HepG2 (cell line): ENCODE measurements at regions not wholly inside any gene's neighbourhood (a gene's known extent, or its start where the extent isn't known, plus 50 kb on each side); places are given as distances from the start of the nearest gene placed in this dataset.

Source experiments
- ATAC-seq: fragments of 200-7000 bp; cut with Tn5 transposase; 3 replicates; pipeline ENCODE4 v1.9.1; 2020; ENCODE audit warnings: mild to moderate bottlenecking, moderate library complexity
- BruUV-seq: library from RNA; stranded (reverse); fragments of 400-500 nt; replicated peaks from 2 replicates; lab custom pipeline; 2021; lab: Mats Ljungman, UMichigan
- CTCF ChIA-PET: fragments of 300-600 bp; formaldehyde crosslinking; extraction: SDS; loops from one replicate; lab custom pipeline; 2021; ENCODE audit warnings: low total read pairs, inconsistent platforms, low intra/inter-chr PET ratio; lab: Yijun Ruan, JAX
- POLR2A ChIA-PET: fragments of 350-600 bp; sonication (Branson Sonifier 250); formaldehyde crosslinking; loops from one replicate; lab custom pipeline; 2020; ENCODE audit warnings: antibody characterized with exemption, inconsistent platforms; lab: Yijun Ruan, JAX
- DNase-seq: peaks from one replicate; pipeline ENCODE4 v3.0.0-alpha.2; 2015; ENCODE audit warnings: low spot score
- FAIRE-seq: peaks from 3 replicates; lab custom pipeline; 2011; peaks lifted over from hg19 to GRCh38; lab: Jason Lieb, UNC
- H2AFZ ChIP-seq: one replicate; pipeline ENCODE4 v1.6.1; 2011; ENCODE audit warnings: low read length, inconsistent platforms
- H3K27ac ChIP-seq: fragments of 300-600 bp; 3 replicates; pipeline ENCODE4 v1.8.0; 2011; ENCODE audit warnings: mixed run types, mild to moderate bottlenecking, mixed read lengths, low read length, inconsistent platforms; ENCODE audit not compliant: insufficient read depth; ENCODE audit errors: extremely low read length
- H3K27me3 ChIP-seq, 2 experiments: fragments of 200-600 bp in 1 of 2; 2 replicates in 1 of 2; 3 replicates in 1 of 2; pipeline versions ENCODE4 v1.6.0 to v1.8.0; 2011; ENCODE audit warnings: low read length in 2 of 2, mild to moderate bottlenecking in 2 of 2, moderate library complexity in 2 of 2, inconsistent platforms in 1 of 2; ENCODE audit not compliant: insufficient read depth in 2 of 2, control insufficient read depth in 1 of 2
- H3K36me3 ChIP-seq, 2 experiments: fragments of 200-600 bp in 1 of 2; replicated peaks in 1 of 2; 2 replicates in 1 of 2; 3 replicates in 1 of 2; pipeline versions ENCODE4 v1.5.1 to v1.8.0; 2011; ENCODE audit warnings: low read length in 2 of 2, inconsistent platforms in 1 of 2; ENCODE audit not compliant: insufficient read depth in 2 of 2, control insufficient read depth in 1 of 2
- H3K4me1 ChIP-seq: 2 replicates; pipeline ENCODE4 v1.5.1; 2012; ENCODE audit warnings: low read length, inconsistent platforms; ENCODE audit not compliant: insufficient read depth
- H3K4me2 ChIP-seq: 2 replicates; pipeline ENCODE4 v1.6.0; 2011; ENCODE audit warnings: low read depth, low read length, inconsistent platforms
- H3K4me3 ChIP-seq, 3 experiments: fragments of 200-600 bp in 1 of 3; sonication (generic), shearing (Covaris generic) in 1 of 3; replicated peaks in 1 of 3; 2 replicates each; pipeline ENCODE4 v1.5.1; 2011 to 2016; ENCODE audit warnings: low read length in 3 of 3, inconsistent platforms in 2 of 3, low read depth in 2 of 3, mild to moderate bottlenecking in 2 of 3, control low read depth in 1 of 3, mixed read lengths in 1 of 3; ENCODE audit not compliant: insufficient read depth in 1 of 3
- H3K79me2 ChIP-seq: one replicate; pipeline ENCODE4 v1.6.1; 2011; ENCODE audit warnings: low read length, inconsistent platforms; ENCODE audit not compliant: insufficient read depth
- H3K9ac ChIP-seq: 2 replicates; pipeline ENCODE4 v1.6.0; 2011; ENCODE audit warnings: mild to moderate bottlenecking, low read depth, low read length, inconsistent platforms; ENCODE audit not compliant: insufficient read depth
- H3K9me3 ChIP-seq: 2 replicates; pipeline ENCODE4 v1.5.1; 2012; ENCODE audit warnings: mild to moderate bottlenecking, low read length
- H4K20me1 ChIP-seq: 2 replicates; pipeline ENCODE4 v1.6.0; 2011; ENCODE audit warnings: inconsistent platforms, mild to moderate bottlenecking, low read length, moderate library complexity; ENCODE audit not compliant: insufficient read depth
- CEBPB ChIP-seq: IDR thresholded peaks from 2 replicates; pipeline ENCODE4 v1.6.1; 2011; ENCODE audit warnings: low read depth, low read length, improper control_type of control experiment, borderline replicate concordance
- EP300 ChIP-seq, 3 experiments: sonication (generic) in 1 of 3; formaldehyde crosslinking in 1 of 3; IDR thresholded peaks; 2 replicates each; pipeline versions ENCODE4 v1.5.1 to v1.6.1; 2011 to 2020; ENCODE audit warnings: low read depth in 2 of 3, low read length in 2 of 3, borderline replicate concordance in 1 of 3, improper control_type of control experiment in 1 of 3, mild to moderate bottlenecking in 1 of 3, missing genetic modification reagents in 1 of 3, moderate library complexity in 1 of 3
- HNF4G ChIP-seq, 2 experiments: sonication (generic) in 1 of 2; formaldehyde crosslinking in 1 of 2; IDR thresholded peaks; 2 replicates each; pipeline versions ENCODE4 v1.4.0 to v1.6.1; 2011 to 2020; ENCODE audit warnings: borderline replicate concordance in 2 of 2, low read depth in 2 of 2, mild to moderate bottlenecking in 2 of 2, low read length in 1 of 2, missing genetic modification reagents in 1 of 2, moderate library complexity in 1 of 2
- HNRNPH1 ChIP-seq: fragments of 200-400 bp; formaldehyde crosslinking; optimal IDR thresholded peaks from 2 replicates; pipeline ENCODE3; 2017; ENCODE audit warnings: mild to moderate bottlenecking, low read depth, low read length
- NFYC ChIP-seq: IDR thresholded peaks from 2 replicates; pipeline ENCODE4 v1.6.1; 2016; ENCODE audit warnings: missing genetic modification reagents, missing compliant biosample characterization
- THAP11 ChIP-seq: IDR thresholded peaks from 2 replicates; pipeline ENCODE4 v1.6.1; 2016; ENCODE audit warnings: missing biosample characterization, missing genetic modification reagents
- ZBTB1 ChIP-seq: sonication (generic); formaldehyde crosslinking; IDR thresholded peaks from 2 replicates; pipeline ENCODE4 v1.4.0; 2020; ENCODE audit warnings: missing genetic modification reagents, borderline replicate concordance
- ZBTB7A ChIP-seq: sonication (generic); formaldehyde crosslinking; IDR thresholded peaks from 2 replicates; pipeline ENCODE4 v1.8.0; 2022; ENCODE audit warnings: mild to moderate bottlenecking, missing genetic modification reagents
- ZNF251 ChIP-seq: sonication (generic); formaldehyde crosslinking; IDR thresholded peaks from 2 replicates; pipeline ENCODE4 v1.9.0; 2021; ENCODE audit warnings: mild to moderate bottlenecking, missing genetic modification reagents
- WGBS: methylation state at CpG from one replicate; pipeline ENCODE4 v1.1.6; 2017; ENCODE audit warnings: low lambda C conversion rate; 5-methylcytosine and 5-hydroxymethylcytosine counted together
- in situ Hi-C: cut with HindIII; loops from 2 replicates; pipeline ENCODE4 v1.10.0; 2017; ENCODE audit warnings: low pct_unique_long_range_greater_than_20kb; ENCODE audit not compliant: extremely low pct_ligation_motif_present
- intact Hi-C: fragments of 100-400 bp; cut with micrococcal nuclease; formaldehyde crosslinking; loops from one replicate; pipeline ENCODE4 v1.10.0; 2022; ENCODE audit not compliant: unreplicated experiment
- TF ChIP-seq, protein P1 (sequence below): sonication (generic); formaldehyde crosslinking; IDR thresholded peaks from 2 replicates; pipeline ENCODE4 v1.4.0; 2020; ENCODE audit warnings: missing genetic modification reagents, borderline replicate concordance
- TF ChIP-seq, protein P2 (sequence below), 2 experiments: IDR thresholded peaks; 2 replicates each; pipeline ENCODE4 v1.6.1; 2011 to 2012; ENCODE audit warnings: low read length in 2 of 2, borderline replicate concordance in 1 of 2, low read depth in 1 of 2, mild to moderate bottlenecking in 1 of 2, moderate library complexity in 1 of 2

DNA sequence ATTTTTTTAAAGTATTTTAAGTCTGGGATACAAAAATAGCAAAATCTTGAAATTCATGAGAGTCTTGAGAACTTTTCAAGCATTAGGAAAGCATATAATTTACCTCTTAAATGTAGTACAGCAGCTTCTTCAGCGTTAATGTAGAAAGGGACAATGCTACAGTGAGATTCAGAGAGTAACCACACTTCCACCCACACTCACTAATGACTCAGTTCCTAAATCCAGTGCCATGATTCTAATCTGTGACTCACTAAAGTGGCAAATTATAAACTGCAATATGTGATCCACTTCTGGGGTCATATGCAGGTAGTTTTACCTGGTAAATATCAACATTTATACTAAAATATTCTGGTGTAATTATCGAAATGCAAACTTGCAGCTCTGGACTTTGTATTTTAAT, 434.5 kb upstream of the TUSC1 start:
- Histone ChIP-seq H3K4me3 (no peak overlapping the region), H3K4me2 (no peak overlapping the region), H3K9me3 (peaks cover 56% of the 10 kb centered on the region), H3K27me3 (no peaks in the 10 kb centered on the region), H3K27ac (no peak overlapping the region), H3K4me1 (no peaks in the 10 kb centered on the region), H4K20me1 (no peaks in the 10 kb centered on the region), H3K79me2 (no peaks in the 10 kb centered on the region), H3K36me3 (no peaks in the 10 kb centered on the region), H3K9ac (no peak overlapping the region), H2AFZ (no peak overlapping the region)
- BruUV-seq = no TSS peak
- 0% methylated on average over 2 of the region's 2 CpGs for WGBS
- TF ChIP-seq HNRNPH1 = no peak
- TF ChIP-seq, protein P1, sequence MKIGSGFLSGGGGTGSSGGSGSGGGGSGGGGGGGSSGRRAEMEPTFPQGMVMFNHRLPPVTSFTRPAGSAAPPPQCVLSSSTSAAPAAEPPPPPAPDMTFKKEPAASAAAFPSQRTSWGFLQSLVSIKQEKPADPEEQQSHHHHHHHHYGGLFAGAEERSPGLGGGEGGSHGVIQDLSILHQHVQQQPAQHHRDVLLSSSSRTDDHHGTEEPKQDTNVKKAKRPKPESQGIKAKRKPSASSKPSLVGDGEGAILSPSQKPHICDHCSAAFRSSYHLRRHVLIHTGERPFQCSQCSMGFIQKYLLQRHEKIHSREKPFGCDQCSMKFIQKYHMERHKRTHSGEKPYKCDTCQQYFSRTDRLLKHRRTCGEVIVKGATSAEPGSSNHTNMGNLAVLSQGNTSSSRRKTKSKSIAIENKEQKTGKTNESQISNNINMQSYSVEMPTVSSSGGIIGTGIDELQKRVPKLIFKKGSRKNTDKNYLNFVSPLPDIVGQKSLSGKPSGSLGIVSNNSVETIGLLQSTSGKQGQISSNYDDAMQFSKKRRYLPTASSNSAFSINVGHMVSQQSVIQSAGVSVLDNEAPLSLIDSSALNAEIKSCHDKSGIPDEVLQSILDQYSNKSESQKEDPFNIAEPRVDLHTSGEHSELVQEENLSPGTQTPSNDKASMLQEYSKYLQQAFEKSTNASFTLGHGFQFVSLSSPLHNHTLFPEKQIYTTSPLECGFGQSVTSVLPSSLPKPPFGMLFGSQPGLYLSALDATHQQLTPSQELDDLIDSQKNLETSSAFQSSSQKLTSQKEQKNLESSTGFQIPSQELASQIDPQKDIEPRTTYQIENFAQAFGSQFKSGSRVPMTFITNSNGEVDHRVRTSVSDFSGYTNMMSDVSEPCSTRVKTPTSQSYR = no peak
- TF ChIP-seq ZNF251 = no peak
- TF ChIP-seq CEBPB = no peak
- no peak for TF ChIP-seq THAP11
- TF ChIP-seq NFYC (CRISPR knock-in tag) = no peak
- ChIA-PET CTCF (no interaction called here), POLR2A (no interaction called here)
- FAIRE-seq (no peak), ATAC-seq (no peak), DNase-seq (no peak)
- intact Hi-C loops (no loop called here), in situ Hi-C loops (no loop called here)

DNA sequence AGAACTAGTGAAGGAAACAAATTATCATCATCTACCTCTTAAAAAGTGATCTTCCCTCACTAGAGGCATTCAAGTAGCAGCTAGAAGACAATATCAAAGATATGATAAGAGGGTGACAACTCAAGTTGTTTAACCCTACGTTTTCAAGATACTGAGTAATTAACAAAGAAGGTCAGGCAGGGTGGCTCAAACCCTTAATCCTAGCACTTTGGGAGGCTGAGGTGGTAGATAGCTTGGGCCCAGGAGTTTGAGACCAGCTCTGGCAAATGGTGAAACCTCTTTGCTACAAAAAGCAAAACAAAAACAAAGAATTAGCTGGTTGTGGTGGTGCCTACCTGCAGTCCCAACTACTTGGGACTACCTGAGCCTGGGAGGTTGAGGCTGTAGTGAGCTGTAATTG, 408.2 kb upstream of the TUSC1 start:
- intact Hi-C loops (no loop called here), in situ Hi-C loops (no loop called here)
- ChIA-PET CTCF (no interaction called here), POLR2A (no interaction called here)
- 0% methylated on average over 1 of the region's 1 CpG for WGBS
- no peaks in the 10 kb centered on the region for H3K4me1 ChIP-seq
- no peaks in the 10 kb centered on the region for H4K20me1 ChIP-seq
- BruUV-seq = no TSS peak
- no peak overlapping the region for H3K4me3 ChIP-seq
- no peak overlapping the region for H2AFZ ChIP-seq
- ATAC-seq = no peak
- H3K9ac ChIP-seq = no peak overlapping the region
- no peak overlapping the region for H3K4me2 ChIP-seq
- no peak for DNase-seq
- no peak overlapping the region for H3K27ac ChIP-seq
- peaks cover 59% of the 10 kb centered on the region for H3K9me3 ChIP-seq
- no peaks in the 10 kb centered on the region for H3K36me3 ChIP-seq
- no peak for FAIRE-seq
- H3K27me3 ChIP-seq = no peaks in the 10 kb centered on the region
- H3K79me2 ChIP-seq = no peaks in the 10 kb centered on the region
- TF ChIP-seq ZBTB7A (CRISPR knock-in tag) = no peak
- no peak for TF ChIP-seq ZBTB1 (CRISPR knock-in tag)
- TF ChIP-seq, protein P2, sequence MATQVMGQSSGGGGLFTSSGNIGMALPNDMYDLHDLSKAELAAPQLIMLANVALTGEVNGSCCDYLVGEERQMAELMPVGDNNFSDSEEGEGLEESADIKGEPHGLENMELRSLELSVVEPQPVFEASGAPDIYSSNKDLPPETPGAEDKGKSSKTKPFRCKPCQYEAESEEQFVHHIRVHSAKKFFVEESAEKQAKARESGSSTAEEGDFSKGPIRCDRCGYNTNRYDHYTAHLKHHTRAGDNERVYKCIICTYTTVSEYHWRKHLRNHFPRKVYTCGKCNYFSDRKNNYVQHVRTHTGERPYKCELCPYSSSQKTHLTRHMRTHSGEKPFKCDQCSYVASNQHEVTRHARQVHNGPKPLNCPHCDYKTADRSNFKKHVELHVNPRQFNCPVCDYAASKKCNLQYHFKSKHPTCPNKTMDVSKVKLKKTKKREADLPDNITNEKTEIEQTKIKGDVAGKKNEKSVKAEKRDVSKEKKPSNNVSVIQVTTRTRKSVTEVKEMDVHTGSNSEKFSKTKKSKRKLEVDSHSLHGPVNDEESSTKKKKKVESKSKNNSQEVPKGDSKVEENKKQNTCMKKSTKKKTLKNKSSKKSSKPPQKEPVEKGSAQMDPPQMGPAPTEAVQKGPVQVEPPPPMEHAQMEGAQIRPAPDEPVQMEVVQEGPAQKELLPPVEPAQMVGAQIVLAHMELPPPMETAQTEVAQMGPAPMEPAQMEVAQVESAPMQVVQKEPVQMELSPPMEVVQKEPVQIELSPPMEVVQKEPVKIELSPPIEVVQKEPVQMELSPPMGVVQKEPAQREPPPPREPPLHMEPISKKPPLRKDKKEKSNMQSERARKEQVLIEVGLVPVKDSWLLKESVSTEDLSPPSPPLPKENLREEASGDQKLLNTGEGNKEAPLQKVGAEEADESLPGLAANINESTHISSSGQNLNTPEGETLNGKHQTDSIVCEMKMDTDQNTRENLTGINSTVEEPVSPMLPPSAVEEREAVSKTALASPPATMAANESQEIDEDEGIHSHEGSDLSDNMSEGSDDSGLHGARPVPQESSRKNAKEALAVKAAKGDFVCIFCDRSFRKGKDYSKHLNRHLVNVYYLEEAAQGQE (IDR thresholded peaks at IDR 0.05; ENCODE audit: borderline replicate concordance in 1 of 2, low read depth in 1 of 2, low read length in 2 of 2) = no peak
- no peak for TF ChIP-seq EP300 (IDR thresholded peaks at IDR 0.05; ENCODE audit: low read depth in 2 of 2, low read length in 2 of 2)
- no peak for TF ChIP-seq EP300 (CRISPR knock-in tag; IDR thresholded peaks at IDR 0.05; ENCODE audit: borderline replicate concordance)
- TF ChIP-seq HNF4G (IDR thresholded peaks at IDR 0.05; ENCODE audit: borderline replicate concordance, low read depth, low read length) = no peak
- no peak for TF ChIP-seq HNF4G (CRISPR knock-in tag; IDR thresholded peaks at IDR 0.05; ENCODE audit: borderline replicate concordance, low read depth)
